H9 (cell line): ENCODE measurements at regions not wholly inside any gene's neighbourhood (a gene's known extent, or its start where the extent isn't known, plus 50 kb on each side); places are given as distances from the start of the nearest gene placed in this dataset.

Source experiments
- DNase-seq: peaks from one replicate; pipeline ENCODE4 v3.0.0-alpha.2; 2017
- H2AFZ ChIP-seq: one replicate; pipeline ENCODE4 v1.6.1; 2013; ENCODE audit warnings: mild to moderate bottlenecking, low read length, control low read depth, moderate library complexity
- H2AK5ac ChIP-seq: 2 replicates; pipeline ENCODE4 v1.6.1; 2013; ENCODE audit warnings: low read length, control low read depth, mixed read lengths; ENCODE audit not compliant: insufficient read length
- H2BK120ac ChIP-seq: one replicate; pipeline ENCODE4 v1.6.1; 2013; ENCODE audit warnings: low read depth, mild to moderate bottlenecking, low read length, control low read depth, inconsistent platforms; ENCODE audit not compliant: poor library complexity, severe bottlenecking
- H2BK12ac ChIP-seq: 2 replicates; pipeline ENCODE4 v1.6.1; 2013; ENCODE audit warnings: low read length, control low read depth, mixed read lengths, low read depth; ENCODE audit not compliant: insufficient read length
- H2BK15ac ChIP-seq: 2 replicates; pipeline ENCODE4 v1.6.1; 2013; ENCODE audit warnings: low read depth, low read length, control low read depth
- H2BK20ac ChIP-seq: one replicate; pipeline ENCODE4 v1.6.1; 2013; ENCODE audit warnings: low read depth, mild to moderate bottlenecking, low read length, control low read depth, inconsistent platforms; ENCODE audit not compliant: poor library complexity, severe bottlenecking
- H2BK5ac ChIP-seq: 2 replicates; pipeline ENCODE4 v1.6.1; 2013; ENCODE audit warnings: low read length, control low read depth, mixed read lengths; ENCODE audit not compliant: insufficient read length
- H3K14ac ChIP-seq: 2 replicates; pipeline ENCODE4 v1.6.1; 2013; ENCODE audit warnings: low read length, control low read depth; ENCODE audit not compliant: insufficient read depth
- H3K18ac ChIP-seq: 2 replicates; pipeline ENCODE4 v1.6.1; 2013; ENCODE audit warnings: low read depth, mild to moderate bottlenecking, mixed read lengths, low read length, control low read depth; ENCODE audit not compliant: insufficient read length
- H3K23ac ChIP-seq: 2 replicates; pipeline ENCODE4 v1.6.1; 2013; ENCODE audit warnings: low read length, control low read depth, mixed read lengths, low read depth; ENCODE audit not compliant: insufficient read length
- H3K23me2 ChIP-seq: 2 replicates; pipeline ENCODE4 v1.6.1; 2013; ENCODE audit warnings: low read depth, mild to moderate bottlenecking, mixed read lengths, low read length, control low read depth; ENCODE audit not compliant: insufficient read length, poor library complexity, severe bottlenecking
- H3K27ac ChIP-seq: 2 replicates; pipeline ENCODE4 v1.5.1; 2013; ENCODE audit warnings: low read length, control low read depth, mixed read lengths, low read depth; ENCODE audit not compliant: insufficient read length
- H3K27me3 ChIP-seq: 2 replicates; pipeline ENCODE4 v1.6.1; 2013; ENCODE audit warnings: low read length, control low read depth, inconsistent platforms; ENCODE audit not compliant: insufficient read depth
- H3K4ac ChIP-seq: 2 replicates; pipeline ENCODE4 v1.6.1; 2013; ENCODE audit warnings: low read depth, mild to moderate bottlenecking, control low read depth, inconsistent platforms, low read length, moderate library complexity
- H3K4me1 ChIP-seq: 2 replicates; pipeline ENCODE4 v1.6.1; 2013; ENCODE audit warnings: low read length, control low read depth, inconsistent platforms; ENCODE audit not compliant: insufficient read depth
- H3K4me2 ChIP-seq: 2 replicates; pipeline ENCODE4 v1.6.1; 2013; ENCODE audit warnings: low read length, control low read depth, mixed read lengths; ENCODE audit not compliant: insufficient read length, insufficient read depth
- H3K56ac ChIP-seq: 2 replicates; pipeline ENCODE4 v1.6.1; 2013; ENCODE audit warnings: low read depth, mild to moderate bottlenecking, mixed read lengths, low read length, control low read depth; ENCODE audit not compliant: insufficient read length
- H3K79me1 ChIP-seq: 2 replicates; pipeline ENCODE4 v1.6.1; 2013; ENCODE audit warnings: low read depth, mild to moderate bottlenecking, moderate library complexity, low read length, control low read depth, inconsistent platforms; ENCODE audit not compliant: insufficient read depth, poor library complexity, severe bottlenecking
- H3K79me2 ChIP-seq: 2 replicates; pipeline ENCODE4 v1.6.1; 2013; ENCODE audit warnings: low read length, control low read depth, inconsistent platforms; ENCODE audit not compliant: insufficient read depth
- H3K9ac ChIP-seq: 2 replicates; pipeline ENCODE4 v1.6.1; 2013; ENCODE audit warnings: low read length, control low read depth, mixed read lengths; ENCODE audit not compliant: insufficient read length; ENCODE audit errors: extremely low read depth
- H3K9me3 ChIP-seq: one replicate; pipeline ENCODE4 v1.6.1; 2013; ENCODE audit warnings: low read depth, low read length, inconsistent platforms; ENCODE audit not compliant: control insufficient read depth
- H3T11ph ChIP-seq: one replicate; pipeline ENCODE4 v1.6.1; 2013; ENCODE audit warnings: mild to moderate bottlenecking, low read length, control low read depth, inconsistent platforms
- H4K20me1 ChIP-seq: one replicate; pipeline ENCODE4 v1.6.1; 2013; ENCODE audit not compliant: control insufficient read depth, insufficient read length, insufficient read depth
- H4K5ac ChIP-seq: 2 replicates; pipeline ENCODE4 v1.6.1; 2013; ENCODE audit warnings: low read depth, mild to moderate bottlenecking, mixed read lengths, low read length, control low read depth; ENCODE audit not compliant: insufficient read length
- H4K8ac ChIP-seq: replicated peaks from 2 replicates; pipeline ENCODE4 v1.6.1; 2013; ENCODE audit warnings: low read length, control low read depth, mixed read lengths, low read depth; ENCODE audit not compliant: insufficient read length
- H4K91ac ChIP-seq: 2 replicates; pipeline ENCODE4 v1.6.1; 2013; ENCODE audit warnings: low read depth, mild to moderate bottlenecking, moderate library complexity, mixed read lengths, low read length, control low read depth; ENCODE audit not compliant: insufficient read length
- H3K27ac Mint-ChIP-seq, 3 experiments: 2 replicates in 2 of 3; 3 replicates in 1 of 3; pipeline ENCODE4 v1.8.0; 2020 to 2021; ENCODE audit warnings: mixed read lengths in 3 of 3, mild to moderate bottlenecking in 1 of 3, moderate library complexity in 1 of 3
- H3K27me3 Mint-ChIP-seq: 2 replicates; pipeline ENCODE4 v1.8.0; 2021; ENCODE audit warnings: low read depth, mild to moderate bottlenecking, moderate library complexity, mixed read lengths
- H3K36me3 Mint-ChIP-seq, 3 experiments: 2 replicates in 2 of 3; 3 replicates in 1 of 3; pipeline ENCODE4 v1.8.0; 2020 to 2021; ENCODE audit warnings: low read depth in 3 of 3, mixed read lengths in 3 of 3; ENCODE audit not compliant: insufficient read depth in 1 of 3
- H3K4me1 Mint-ChIP-seq, 2 experiments: 2 replicates each; pipeline ENCODE4 v1.8.0; 2020; ENCODE audit warnings: mixed read lengths in 2 of 2
- H3K4me3 Mint-ChIP-seq, 2 experiments: 2 replicates in 1 of 2; 3 replicates in 1 of 2; pipeline ENCODE4 v1.8.0; 2020 to 2021; ENCODE audit warnings: mild to moderate bottlenecking in 2 of 2, mixed read lengths in 2 of 2, moderate library complexity in 1 of 2
- H3K9me3 Mint-ChIP-seq, 2 experiments: 2 replicates in 1 of 2; 3 replicates in 1 of 2; pipeline ENCODE4 v1.8.0; 2020; ENCODE audit warnings: mild to moderate bottlenecking in 2 of 2, mixed read lengths in 2 of 2, moderate library complexity in 1 of 2
- WGBS: extraction: QIAGEN DNeasy Blood & Tissue Kit; methylation state at CpG from one replicate; pipeline ENCODE4 v1.1.7; 2013; ENCODE audit warnings: missing lambda C conversion rate, low lambda C conversion rate, mixed read lengths; ENCODE audit not compliant: insufficient read length; ENCODE audit errors: extremely low coverage; 5-methylcytosine and 5-hydroxymethylcytosine counted together
- TF ChIP-seq, protein P1 (sequence below): fragments of 200-600 bp; sonication (generic); conservative IDR thresholded peaks from 3 replicates; pipeline ENCODE4 v1.8.0; 2021; ENCODE audit warnings: antibody characterized with exemption, mild to moderate bottlenecking

DNA sequence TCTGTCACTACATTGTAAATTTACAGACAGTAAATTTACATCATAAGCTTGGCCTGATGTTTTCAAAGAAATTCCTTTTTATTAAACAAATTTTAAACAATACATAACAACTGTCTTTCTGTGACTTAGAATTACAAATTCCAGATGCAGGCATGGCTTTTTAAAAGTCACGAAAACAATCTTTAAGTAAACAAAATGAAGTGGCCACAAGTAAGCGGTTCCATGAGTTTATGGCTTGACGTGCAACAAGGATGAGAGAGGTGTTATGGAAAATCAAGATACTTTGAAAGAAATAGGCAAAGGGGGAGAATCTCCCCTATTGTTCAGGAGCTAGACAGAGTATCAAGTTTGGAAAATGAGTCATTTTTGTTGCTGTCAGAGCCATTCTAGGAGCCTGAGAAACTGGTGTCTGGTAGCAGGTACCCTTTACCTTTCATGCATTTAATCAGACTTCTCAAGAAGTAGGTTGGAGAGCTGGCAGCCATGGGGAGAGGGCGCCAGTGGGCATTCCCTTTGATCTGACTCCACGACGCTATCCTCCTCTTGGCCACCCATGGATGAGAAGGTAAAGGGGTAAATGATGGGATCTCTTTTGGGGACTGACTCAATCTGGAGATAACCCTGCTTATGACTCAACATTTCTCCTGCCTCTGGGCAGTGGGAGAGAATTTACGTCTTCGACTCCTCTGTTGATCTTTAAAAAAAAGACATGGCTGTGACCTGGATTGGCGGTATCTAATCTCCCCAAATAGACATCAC lies 217.2 kb downstream of the SPRY1 start:
- Mint-ChIP-seq H3K27ac (no peak overlapping the region), H3K4me3 (no peak overlapping the region), H3K27me3 (no peaks in the 10 kb centered on the region; the same call in 1 of the 2 replicates), H3K9me3 (no peaks in the 10 kb centered on the region), H3K4me1 (peaks cover 22 to 23% of the 10 kb centered on the region in 2 experiments), H3K36me3 (no peaks in the 10 kb centered on the region)
- H4K20me1 ChIP-seq: no peaks in the 10 kb centered on the region
- no peak overlapping the region for H4K5ac ChIP-seq
- H3T11ph ChIP-seq: no peak overlapping the region
- no peak for DNase-seq
- H2BK20ac ChIP-seq: no peak overlapping the region
- H3K4me2 ChIP-seq: no peak overlapping the region
- no peak overlapping the region for H3K27ac ChIP-seq
- no peak overlapping the region for H3K23ac ChIP-seq
- H2BK12ac ChIP-seq: no peak overlapping the region
- no CpG with 5 or more reads among the region's 9 CpGs for WGBS
- no peak overlapping the region for H3K56ac ChIP-seq
- no peak overlapping the region for H3K18ac ChIP-seq
- TF ChIP-seq, protein P1, sequence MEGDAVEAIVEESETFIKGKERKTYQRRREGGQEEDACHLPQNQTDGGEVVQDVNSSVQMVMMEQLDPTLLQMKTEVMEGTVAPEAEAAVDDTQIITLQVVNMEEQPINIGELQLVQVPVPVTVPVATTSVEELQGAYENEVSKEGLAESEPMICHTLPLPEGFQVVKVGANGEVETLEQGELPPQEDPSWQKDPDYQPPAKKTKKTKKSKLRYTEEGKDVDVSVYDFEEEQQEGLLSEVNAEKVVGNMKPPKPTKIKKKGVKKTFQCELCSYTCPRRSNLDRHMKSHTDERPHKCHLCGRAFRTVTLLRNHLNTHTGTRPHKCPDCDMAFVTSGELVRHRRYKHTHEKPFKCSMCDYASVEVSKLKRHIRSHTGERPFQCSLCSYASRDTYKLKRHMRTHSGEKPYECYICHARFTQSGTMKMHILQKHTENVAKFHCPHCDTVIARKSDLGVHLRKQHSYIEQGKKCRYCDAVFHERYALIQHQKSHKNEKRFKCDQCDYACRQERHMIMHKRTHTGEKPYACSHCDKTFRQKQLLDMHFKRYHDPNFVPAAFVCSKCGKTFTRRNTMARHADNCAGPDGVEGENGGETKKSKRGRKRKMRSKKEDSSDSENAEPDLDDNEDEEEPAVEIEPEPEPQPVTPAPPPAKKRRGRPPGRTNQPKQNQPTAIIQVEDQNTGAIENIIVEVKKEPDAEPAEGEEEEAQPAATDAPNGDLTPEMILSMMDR: no peak; the same call in 2 of the 3 replicates
- H3K23me2 ChIP-seq: no peaks in the 10 kb centered on the region
- H2BK5ac ChIP-seq: no peak overlapping the region
- H2AK5ac ChIP-seq: no peak overlapping the region
- H2AFZ ChIP-seq: no peak overlapping the region
- no peak overlapping the region for H2BK15ac ChIP-seq
- H3K9me3 ChIP-seq: no peaks in the 10 kb centered on the region
- H3K79me2 ChIP-seq: no peaks in the 10 kb centered on the region
- no peak overlapping the region for H2BK120ac ChIP-seq
- no peak overlapping the region for H4K8ac ChIP-seq
- no peak overlapping the region for H3K4ac ChIP-seq
- no peaks in the 10 kb centered on the region for H3K79me1 ChIP-seq
- no peak overlapping the region for H4K91ac ChIP-seq
- H3K27me3 ChIP-seq: no peaks in the 10 kb centered on the region
- H3K4me1 ChIP-seq: no peaks in the 10 kb centered on the region
- no peak overlapping the region for H3K9ac ChIP-seq
- no peak overlapping the region for H3K14ac ChIP-seq
